Cardiac fibroblast (primary cell): ENCODE measurements at regions not wholly inside any gene's neighbourhood (a gene's known extent, or its start where the extent isn't known, plus 50 kb on each side); places are given as distances from the start of the nearest gene placed in this dataset.
"Not testable (repeated sequence)": the region's sequence is repeated elsewhere in the genome, so short reads cannot be mapped to it uniquely, and the experiment has no call there.

Experiments
- DNase-seq, 2 donors: peaks; one replicate each; pipeline versions ENCODE4 v3.0.0 to v3.0.0-alpha.2; 2010; ENCODE audit warnings: low read depth in 2 of 2
- H3K4me3 ChIP-seq, 2 donors: replicated peaks in 1 of 2; 1 replicate in 1 of 2; 2 replicates in 1 of 2; pipeline ENCODE4 v1.5.1; 2011; ENCODE audit warnings: low read depth in 2 of 2, low read length in 2 of 2, mild to moderate bottlenecking in 2 of 2, moderate library complexity in 1 of 2
- CTCF ChIP-seq: IDR thresholded peaks from one replicate; pipeline ENCODE4 v1.5.1; 2011; ENCODE audit warnings: low read depth, mild to moderate bottlenecking, low read length, inconsistent platforms

GRCh38 chr4:128623508-128624215 lies 185.8 kb upstream of the JADE1 start:
- TF ChIP-seq CTCF = no peak
- no peak for DNase-seq

DNA sequence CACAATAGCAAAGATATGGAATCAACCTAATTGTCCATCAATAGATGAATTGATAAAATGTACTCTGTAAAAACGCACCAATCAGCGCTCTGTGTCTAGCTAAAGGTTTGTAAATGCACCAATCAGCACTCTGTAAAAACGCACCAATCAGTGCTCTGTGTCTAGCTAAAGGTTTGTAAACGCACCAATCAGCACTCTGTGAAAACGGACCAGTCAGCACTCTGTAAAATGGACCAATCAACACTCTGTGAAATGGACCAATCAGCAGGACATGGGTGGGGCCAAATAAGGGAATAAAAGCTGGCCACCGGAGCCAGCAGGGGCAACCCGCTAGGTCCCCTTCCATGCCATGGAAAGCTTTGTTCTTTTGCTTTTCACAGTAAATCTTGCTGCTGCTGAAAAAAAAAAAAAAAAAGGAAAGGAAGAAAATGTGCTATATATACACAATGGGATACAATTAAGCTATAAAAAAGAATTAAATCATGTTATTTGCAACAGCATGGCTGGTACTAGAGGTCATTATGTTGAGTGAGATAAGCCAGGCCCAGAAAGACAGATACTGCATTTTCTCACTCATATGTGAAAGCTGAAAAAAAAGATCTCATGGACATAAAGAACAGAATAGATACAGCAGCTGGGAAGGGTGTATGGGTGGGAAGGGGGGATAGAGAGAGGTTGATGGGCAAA lies 189.1 kb upstream of the JADE1 start:
- H3K4me3 ChIP-seq, DNase-seq: not testable (repeated sequence)

More at GRCh38 chr4:128623508-128624215, 185.8 kb upstream of the JADE1 start:
- no peak overlapping the region for H3K4me3 ChIP-seq

- no peak for DNase-seq
- no peak overlapping the region for H3K4me3 ChIP-seq
- TF ChIP-seq CTCF = no peak
Measured at GRCh38 chr4:128615197-128615596, 194.3 kb upstream of the JADE1 start.

DNA sequence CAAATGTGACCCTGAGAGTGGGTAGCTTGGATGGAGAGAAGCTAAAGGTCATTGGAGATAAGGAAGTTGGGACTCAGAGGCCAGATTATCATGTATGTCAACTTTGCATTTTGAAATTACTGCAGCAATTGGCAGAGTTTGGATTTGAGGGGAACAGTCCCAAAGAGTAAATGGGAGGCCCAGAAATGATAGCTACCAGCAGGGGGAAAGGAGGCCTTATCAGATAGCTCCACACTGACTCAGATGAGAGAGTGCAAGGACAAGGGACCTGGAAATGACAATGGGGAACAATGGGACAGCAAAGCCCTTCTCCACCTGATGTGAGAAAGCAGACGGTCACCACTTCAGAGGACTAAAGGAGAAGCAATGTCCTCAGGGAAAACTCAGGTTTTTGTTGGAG lies 201.5 kb upstream of the JADE1 start:
- no peak for DNase-seq
- H3K4me3 ChIP-seq = no peak overlapping the region
- no peak for TF ChIP-seq CTCF

GRCh38 chr4:128606173-128606572 lies 203.3 kb upstream of the JADE1 start:
- H3K4me3 ChIP-seq = no peak overlapping the region
- TF ChIP-seq CTCF = no peak
- peak in 1 of 2 donors; percentile 74 for DNase-seq

DNA sequence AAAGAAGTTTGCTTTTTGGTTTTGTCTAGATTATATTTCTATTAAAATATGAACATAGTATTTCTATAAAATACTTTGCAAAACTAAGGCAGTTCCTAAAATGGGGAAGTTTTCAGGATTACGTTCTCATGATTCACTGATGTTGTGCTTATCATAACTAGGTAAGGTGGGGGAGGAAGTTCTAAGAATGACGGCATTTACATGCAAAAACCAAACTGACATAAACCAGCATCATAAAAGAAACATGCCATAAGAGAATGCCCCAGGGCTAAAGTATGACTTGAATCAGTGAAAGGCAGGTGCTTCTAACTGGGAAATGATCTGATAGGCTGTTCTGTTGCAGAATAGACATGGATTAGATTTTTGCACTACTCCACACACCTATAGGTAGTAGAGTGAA lies 204.7 kb upstream of the JADE1 start:
- no peak for TF ChIP-seq CTCF
- H3K4me3 ChIP-seq = no peak overlapping the region
- peak in 1 of 2 donors; percentile 28 for DNase-seq

DNA sequence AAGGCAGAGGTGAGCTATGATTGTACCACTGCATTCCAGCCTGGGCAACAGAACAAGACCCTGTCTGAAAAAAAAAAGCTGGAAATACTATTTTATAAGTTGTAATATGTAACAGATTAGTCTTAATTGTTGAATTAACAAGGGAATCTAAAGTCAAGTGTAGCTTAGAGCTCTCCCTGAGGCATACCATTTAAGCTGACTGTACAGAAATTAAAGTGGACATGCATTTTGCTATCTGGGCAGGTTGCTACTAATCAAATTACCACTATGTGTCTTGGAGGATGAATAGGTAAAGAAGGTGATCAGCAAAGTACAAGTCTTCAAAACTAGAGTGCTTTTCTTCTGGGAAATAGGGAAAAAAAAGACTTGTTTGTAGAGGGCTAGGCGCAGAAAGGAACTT lies 205.3 kb upstream of the JADE1 start:
- no peak for DNase-seq
- TF ChIP-seq CTCF = no peak
- no peak overlapping the region for H3K4me3 ChIP-seq
